Medulla oblongata (tissue), 1 donor: ENCODE measurements at regions not wholly inside any gene's neighbourhood (a gene's known extent, or its start where the extent isn't known, plus 50 kb on each side); places are given as distances from the start of the nearest gene placed in this dataset.
A peak's percentile ranks its signal among the peaks of the same experiment; 100 is the strongest.

ENCODE experiments used
- DNase-seq: peaks from one replicate; pipeline ENCODE4 v3.0.0-alpha.2; 2015; ENCODE audit errors: extremely low spot score

GRCh38 chr13:61778531-61778930, 362.9 kb upstream of the PCDH20 start:
- DNase-seq, result no peak

- DNase-seq, result no peak
Measured at GRCh38 chr13:61777899-61778298, 362.2 kb upstream of the PCDH20 start.

GRCh38 chr13:61777271-61777670, 361.6 kb upstream of the PCDH20 start:
- peak; percentile 10 for DNase-seq

GRCh38 chr13:61774903-61775302, 359.3 kb upstream of the PCDH20 start:
- peak; percentile 90 for DNase-seq

GRCh38 chr13:61770681-61771080, 355.0 kb upstream of the PCDH20 start:
- no peak for DNase-seq

GRCh38 chr13:61768175-61768574, 352.5 kb upstream of the PCDH20 start:
- DNase-seq, result no peak

GRCh38 chr13:61766667-61767058, 351.0 kb upstream of the PCDH20 start:
- no peak for DNase-seq

GRCh38 chr13:61765940-61766666, 350.5 kb upstream of the PCDH20 start:
- DNase-seq, result no peak

- no peak for DNase-seq
Measured at GRCh38 chr13:61765181-61765742, 349.6 kb upstream of the PCDH20 start.

GRCh38 chr13:61761690-61762089, 346.0 kb upstream of the PCDH20 start:
- no peak for DNase-seq

GRCh38 chr13:61760102-61760501, 344.5 kb upstream of the PCDH20 start:
- DNase-seq, result no peak

- no peak for DNase-seq
Measured at GRCh38 chr13:61756031-61756430, 340.4 kb upstream of the PCDH20 start.

GRCh38 chr13:61751039-61751438, 335.4 kb upstream of the PCDH20 start:
- DNase-seq, result no peak

GRCh38 chr13:61738236-61738750, 322.6 kb upstream of the PCDH20 start:
- DNase-seq, result no peak

GRCh38 chr13:61734683-61735082, 319.0 kb upstream of the PCDH20 start:
- no peak for DNase-seq

- DNase-seq, result peak; percentile 12
Measured at GRCh38 chr13:61728471-61728870, 312.8 kb upstream of the PCDH20 start.

GRCh38 chr13:61727767-61728166, 312.1 kb upstream of the PCDH20 start:
- no peak for DNase-seq

- no peak for DNase-seq
Measured at GRCh38 chr13:61725806-61726205, 310.2 kb upstream of the PCDH20 start.

GRCh38 chr13:61722119-61722518, 306.5 kb upstream of the PCDH20 start:
- DNase-seq, result no peak

- DNase-seq, result no peak
Measured at GRCh38 chr13:61712621-61713020, 297.0 kb upstream of the PCDH20 start.

- no peak for DNase-seq
Measured at GRCh38 chr13:61709258-61709657, 293.6 kb upstream of the PCDH20 start.

GRCh38 chr13:61706899-61707298, 291.2 kb upstream of the PCDH20 start:
- DNase-seq, result no peak

- no peak for DNase-seq
Measured at GRCh38 chr13:61700620-61701019, 285.0 kb upstream of the PCDH20 start.

GRCh38 chr13:61700181-61700580, 284.5 kb upstream of the PCDH20 start:
- DNase-seq, result no peak
